ENCODE measurements at regions not wholly inside any gene's neighbourhood (a gene's known extent, or its start where the extent isn't known, plus 50 kb on each side); places are given as distances from the start of the nearest gene placed in this dataset.

DNA sequence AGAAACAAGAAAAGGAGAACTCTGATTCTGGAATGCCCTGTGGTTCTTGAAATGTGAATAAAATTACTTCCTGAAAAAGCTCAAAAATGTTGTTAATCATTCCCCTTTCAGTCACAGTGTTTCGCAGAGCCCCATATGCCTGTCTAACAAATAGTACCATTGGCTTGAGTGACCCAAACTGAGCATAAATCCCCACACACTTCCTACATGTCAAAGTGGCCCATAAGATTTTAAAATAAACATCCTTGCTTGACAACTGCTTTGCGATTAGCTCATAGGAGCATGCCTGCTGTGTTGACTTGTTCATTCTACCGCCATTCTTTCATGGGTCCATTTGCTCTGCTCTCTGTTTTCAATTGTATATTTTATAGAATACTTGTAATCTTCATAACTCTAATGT, 377.8 kb upstream of the SMIM21 start:
- DNase-seq = no peak
- intact Hi-C loops (cut with DNase I) = no loop called here
- no peak for ATAC-seq (ENCODE audit: poor library complexity)

GRCh38 chr18:75802681-75803080, 375.2 kb upstream of the SMIM21 start:
- intact Hi-C loops (cut with DNase I) = no loop called here
- DNase-seq (no peak), ATAC-seq (ENCODE audit: poor library complexity) (no peak)

GRCh38 chr18:75801178-75801577, 373.7 kb upstream of the SMIM21 start:
- DNase-seq = no peak
- intact Hi-C loops (cut with DNase I) = no loop called here
- ATAC-seq (ENCODE audit: poor library complexity) = no peak

GRCh38 chr18:75800331-75800648, 372.8 kb upstream of the SMIM21 start:
- ATAC-seq (ENCODE audit: poor library complexity) (no peak), DNase-seq (no peak)
- intact Hi-C loops (cut with DNase I) = no loop called here

GRCh38 chr18:75799449-75800330, 372.2 kb upstream of the SMIM21 start:
- DNase-seq (no peak), ATAC-seq (ENCODE audit: poor library complexity) (no peak)
- intact Hi-C loops (cut with DNase I) = no loop called here

DNA sequence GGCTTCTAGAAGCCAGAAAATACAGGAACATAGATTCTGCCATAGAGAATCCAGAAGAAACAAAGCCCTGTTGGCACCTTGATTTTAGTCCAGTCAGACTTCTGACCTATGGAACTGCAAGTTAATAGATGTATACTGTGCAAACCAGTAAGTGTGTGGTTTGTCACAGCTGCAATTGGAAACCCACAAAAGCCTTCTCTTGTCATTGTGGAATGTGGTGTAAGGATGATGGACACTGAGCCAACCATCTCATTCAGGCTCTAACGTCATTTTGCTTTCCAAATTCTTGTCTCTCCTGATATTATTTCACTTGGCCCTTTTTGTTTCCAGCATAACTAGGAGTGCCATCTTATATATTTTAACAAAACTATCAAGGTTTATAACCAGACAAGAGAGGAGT, 369.5 kb upstream of the SMIM21 start:
- intact Hi-C loops (cut with DNase I) = no loop called here
- no peak for ATAC-seq (ENCODE audit: poor library complexity)
- DNase-seq = no peak

DNA sequence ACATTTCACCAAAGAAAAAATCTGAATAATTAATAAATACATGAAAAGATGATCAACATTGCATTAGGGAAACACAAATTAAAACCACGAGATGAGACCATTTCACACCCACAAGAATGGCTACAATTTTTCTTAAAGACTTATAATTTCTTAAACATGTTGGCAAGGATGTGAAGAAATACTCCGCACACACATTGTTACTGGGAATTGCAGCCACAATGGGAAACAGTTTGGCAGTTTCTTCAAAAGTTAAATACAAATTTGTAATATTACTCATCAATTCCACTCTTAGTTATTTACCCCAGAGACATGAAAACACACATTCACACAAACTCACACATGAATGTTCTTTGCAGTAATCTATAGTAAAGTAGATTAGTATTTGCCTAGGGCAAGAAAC, 363.3 kb upstream of the SMIM21 start:
- ATAC-seq (ENCODE audit: poor library complexity) = no peak
- intact Hi-C loops (cut with DNase I) = no loop called here
- DNase-seq = no peak

DNA sequence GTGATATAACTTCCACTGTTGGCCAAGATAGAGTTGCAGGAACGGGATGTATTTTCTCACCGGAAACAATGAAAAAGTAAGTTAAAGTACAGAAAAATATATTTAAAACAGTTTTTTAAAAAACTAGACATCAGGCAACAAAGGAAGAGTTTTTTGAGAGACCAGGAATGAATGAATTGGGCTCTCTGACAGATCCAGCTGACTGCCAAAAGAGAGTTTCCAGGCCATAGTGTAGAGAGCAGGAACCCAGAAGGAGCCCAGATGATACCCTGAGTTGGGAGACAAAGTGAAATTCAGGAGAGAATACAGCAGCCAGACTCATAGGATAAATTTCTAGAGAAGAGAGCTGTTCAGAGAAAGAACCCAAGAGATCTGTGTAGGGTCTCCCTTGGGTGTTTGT, 362.6 kb upstream of the SMIM21 start:
- ATAC-seq (ENCODE audit: poor library complexity) = no peak
- intact Hi-C loops (cut with DNase I) = no loop called here
- no peak for DNase-seq

DNA sequence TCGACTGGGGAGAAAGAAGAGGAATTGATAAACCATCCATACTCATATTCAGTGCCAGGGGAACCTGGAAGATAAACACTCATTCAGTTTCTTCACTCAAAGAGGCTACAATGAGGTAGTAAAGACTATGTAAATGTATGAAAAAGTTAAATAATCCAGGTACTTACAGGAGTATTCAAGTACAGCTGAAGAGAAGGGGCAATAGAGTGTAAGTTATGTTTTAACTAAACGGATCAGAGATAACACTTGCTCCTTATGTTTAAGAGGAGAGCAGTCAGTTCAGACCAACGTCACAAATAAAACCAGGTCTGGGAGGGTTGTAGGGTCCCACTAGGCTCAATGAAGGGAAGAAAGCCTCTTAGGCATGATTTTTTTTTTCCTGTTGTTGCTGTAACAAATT, 358.3 kb upstream of the SMIM21 start:
- ATAC-seq (ENCODE audit: poor library complexity) (no peak), DNase-seq (no peak)
- intact Hi-C loops (cut with DNase I) = no loop called here

- no peak for ATAC-seq (ENCODE audit: poor library complexity)
- no peak for DNase-seq
Measured at GRCh38 chr18:75785206-75785605, 357.7 kb upstream of the SMIM21 start.

GRCh38 chr18:75784390-75784789, 356.9 kb upstream of the SMIM21 start:
- ATAC-seq (ENCODE audit: poor library complexity) (no peak), DNase-seq (no peak)

More at GRCh38 chr18:75785206-75785605, 357.7 kb upstream of the SMIM21 start:
- intact Hi-C loops (cut with DNase I) = no loop called here

GRCh38 chr18:75783566-75784281, 356.2 kb upstream of the SMIM21 start:
- ATAC-seq (ENCODE audit: poor library complexity) = no peak
- intact Hi-C loops (cut with DNase I) = no loop called here
- no peak for DNase-seq

More at GRCh38 chr18:75784390-75784789, 356.9 kb upstream of the SMIM21 start:
- intact Hi-C loops (cut with DNase I) = no loop called here

DNA sequence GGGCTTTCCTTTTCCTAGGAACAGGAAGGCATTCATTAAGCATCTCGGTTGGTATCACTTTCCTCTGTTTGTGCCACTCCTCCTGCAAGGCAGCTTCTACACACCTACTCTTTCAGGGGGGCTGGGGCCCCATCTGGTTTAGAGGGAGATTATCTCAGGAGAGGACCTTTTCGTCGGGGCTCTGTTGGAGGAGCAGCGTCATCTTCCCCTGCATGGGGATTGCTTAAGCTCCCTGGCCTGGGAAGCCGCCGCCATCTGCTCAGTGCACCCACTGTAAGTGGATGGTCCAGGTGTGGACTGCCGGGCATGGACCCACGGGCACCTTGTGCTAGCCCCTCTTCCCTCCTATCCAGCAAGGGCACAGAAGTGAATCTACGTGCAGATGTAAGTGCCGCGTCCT, 355.3 kb upstream of the SMIM21 start:
- intact Hi-C loops (cut with DNase I) = no loop called here
- ATAC-seq (ENCODE audit: poor library complexity) (no peak), DNase-seq (no peak)

DNA sequence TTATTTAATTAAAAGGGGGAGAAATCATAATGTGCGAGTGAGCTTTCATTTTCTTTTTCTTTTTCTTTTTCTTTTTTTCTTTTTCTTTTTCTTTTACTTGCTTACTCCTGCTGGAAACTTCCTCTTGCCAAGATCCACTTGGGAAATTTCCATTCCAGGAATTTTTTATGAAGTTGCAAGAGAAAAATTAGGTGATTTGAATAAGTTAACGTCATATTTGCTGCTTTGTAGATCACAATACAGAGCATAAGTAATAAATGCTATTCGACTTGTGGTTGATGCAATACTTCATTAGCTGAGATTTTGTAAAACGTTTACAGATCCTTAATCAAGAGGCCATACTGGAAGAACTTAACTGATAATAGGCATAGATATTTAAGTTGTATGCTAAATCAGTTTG, 354.7 kb upstream of the SMIM21 start:
- intact Hi-C loops (cut with DNase I) = no loop called here
- DNase-seq (no peak), ATAC-seq (ENCODE audit: poor library complexity) (no peak)

GRCh38 chr18:75779910-75780309, 352.4 kb upstream of the SMIM21 start:
- ATAC-seq (ENCODE audit: poor library complexity) (no peak), DNase-seq (no peak)
- intact Hi-C loops (cut with DNase I) = no loop called here

DNA sequence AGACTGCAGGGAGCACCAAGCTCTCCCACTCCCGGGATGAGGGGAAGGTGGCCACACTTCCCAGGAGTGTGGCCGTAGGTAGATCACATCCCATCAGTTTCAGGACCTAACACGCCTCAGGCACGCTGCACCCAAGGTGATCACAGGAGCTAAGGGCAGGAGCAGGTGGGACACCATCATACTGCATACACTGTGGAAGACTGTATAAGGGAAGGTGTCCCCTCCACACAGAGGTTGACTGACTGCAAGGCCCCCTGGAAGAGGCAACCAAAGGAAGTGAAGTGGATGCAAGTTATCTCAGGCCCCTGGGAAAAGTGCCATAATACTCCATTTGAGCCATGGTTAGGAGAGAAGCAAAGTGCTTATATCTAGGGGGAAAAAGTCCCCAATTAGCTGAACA, 351.9 kb upstream of the SMIM21 start:
- DNase-seq = no peak

GRCh38 chr18:75777630-75778029, 350.1 kb upstream of the SMIM21 start:
- no peak for DNase-seq
- intact Hi-C loops (cut with DNase I) = no loop called here
- no peak for ATAC-seq (ENCODE audit: poor library complexity)

More for the DNA sequence above, 351.9 kb upstream of the SMIM21 start:
- no peak for ATAC-seq (ENCODE audit: poor library complexity)
- intact Hi-C loops (cut with DNase I) = no loop called here

GRCh38 chr18:75775121-75775520, 347.6 kb upstream of the SMIM21 start:
- DNase-seq (no peak), ATAC-seq (ENCODE audit: poor library complexity) (no peak)
- intact Hi-C loops (cut with DNase I) = no loop called here

- ATAC-seq (ENCODE audit: poor library complexity) (no peak), DNase-seq (no peak)
- intact Hi-C loops (cut with DNase I) = no loop called here
Measured at GRCh38 chr18:75773618-75774017, 346.1 kb upstream of the SMIM21 start.

DNA sequence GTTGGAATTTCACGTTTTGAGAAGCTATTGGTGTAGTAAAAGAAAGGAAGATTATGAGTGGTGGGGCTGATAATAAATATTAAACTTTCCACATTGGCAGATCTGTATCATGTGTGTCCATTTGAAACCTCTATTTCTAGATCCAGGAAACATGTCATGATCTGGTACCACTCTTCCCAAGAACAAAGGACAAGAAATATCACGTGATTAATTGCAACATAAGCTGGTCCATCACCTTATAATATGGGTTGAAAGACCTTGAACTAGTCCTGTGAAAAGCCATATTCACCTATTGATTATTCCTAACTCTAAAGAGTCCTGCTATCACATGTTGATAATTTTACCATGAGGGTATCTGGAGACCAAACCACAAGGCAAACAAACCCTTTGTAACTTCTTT, 335.3 kb upstream of the SMIM21 start:
- intact Hi-C loops (cut with DNase I) = no loop called here
- no peak for DNase-seq
- no peak for ATAC-seq (ENCODE audit: poor library complexity)

All from Right ventricle myocardium superior (tissue), 1 donor.